CD4-positive, alpha-beta memory T cell (primary cell): ENCODE measurements at regions not wholly inside any gene's neighbourhood (a gene's known extent, or its start where the extent isn't known, plus 50 kb on each side); places are given as distances from the start of the nearest gene placed in this dataset.

ENCODE experiments used
- CTCF ChIA-PET: fragments of 350-600 bp; sonication (Branson Sonifier 250); formaldehyde crosslinking; loops from one replicate; lab custom pipeline; 2021; ENCODE audit warnings: inconsistent platforms; ENCODE audit not compliant: partially characterized antibody; lab: Charles Lee
- POLR2A ChIA-PET: fragments of 350-600 bp; sonication (Branson Sonifier 250); formaldehyde crosslinking; loops from one replicate; lab custom pipeline; 2021; ENCODE audit not compliant: partially characterized antibody; lab: Charles Lee
- DNase-seq, 5 donors: peaks; one replicate each; pipeline versions ENCODE4 v3.0.0 to v3.0.0-alpha.2; 2020 to 2022; ENCODE audit warnings: mixed read lengths in 1 of 5
- H3K27ac ChIP-seq: one replicate; pipeline ENCODE4 v1.7.0; 2013; ENCODE audit warnings: low read depth, low read length
- H3K27me3 ChIP-seq: 2 replicates; pipeline ENCODE4 v1.7.0; 2013; ENCODE audit warnings: mild to moderate bottlenecking, low read length, moderate library complexity; ENCODE audit not compliant: insufficient read depth
- H3K36me3 ChIP-seq: 2 replicates; pipeline ENCODE4 v1.7.0; 2013; ENCODE audit warnings: mild to moderate bottlenecking, low read length, moderate library complexity; ENCODE audit not compliant: insufficient read depth
- H3K4me1 ChIP-seq: 2 replicates; pipeline ENCODE4 v1.7.0; 2013; ENCODE audit warnings: mild to moderate bottlenecking, low read length, moderate library complexity; ENCODE audit not compliant: insufficient read depth
- H3K4me3 ChIP-seq, 2 donors: one replicate each; pipeline ENCODE4 v1.7.0; 2013; ENCODE audit warnings: low read length in 2 of 2, mild to moderate bottlenecking in 1 of 2
- H3K9me3 ChIP-seq, 2 donors: one replicate each; pipeline ENCODE4 v1.7.0; 2013; ENCODE audit warnings: low read length in 2 of 2, control low read depth in 1 of 2; ENCODE audit not compliant: control insufficient read depth in 1 of 2
- H3K27ac Mint-ChIP-seq, 7 donors: one replicate each; pipeline ENCODE4 v1.8.0; 2020 to 2021; ENCODE audit warnings: mixed read lengths in 7 of 7, mild to moderate bottlenecking in 6 of 7, inconsistent platforms in 3 of 7, moderate library complexity in 3 of 7
- H3K27me3 Mint-ChIP-seq, 2 donors: one replicate each; pipeline ENCODE4 v1.8.0; 2020 to 2021; ENCODE audit warnings: mixed read lengths in 2 of 2
- H3K36me3 Mint-ChIP-seq, 2 donors: one replicate each; pipeline ENCODE4 v1.8.0; 2020 to 2021; ENCODE audit warnings: mixed read lengths in 2 of 2, inconsistent platforms in 1 of 2, mild to moderate bottlenecking in 1 of 2
- H3K4me1 Mint-ChIP-seq, 4 donors: one replicate each; pipeline ENCODE4 v1.8.0; 2020 to 2021; ENCODE audit warnings: mixed read lengths in 4 of 4, mild to moderate bottlenecking in 1 of 4
- H3K4me3 Mint-ChIP-seq, 8 donors: one replicate each; pipeline ENCODE4 v1.8.0; 2020 to 2021; ENCODE audit warnings: mixed read lengths in 8 of 8, mild to moderate bottlenecking in 7 of 8, moderate library complexity in 6 of 8, inconsistent platforms in 3 of 8
- H3K9me3 Mint-ChIP-seq, 8 donors: one replicate each; pipeline ENCODE4 v1.8.0; 2020 to 2021; ENCODE audit warnings: mixed read lengths in 8 of 8, mild to moderate bottlenecking in 5 of 8, inconsistent platforms in 3 of 8, moderate library complexity in 1 of 8
- intact Hi-C: fragments of 100-400 bp; cut with micrococcal nuclease; formaldehyde crosslinking; loops from one replicate; pipeline ENCODE4 v1.15.1; 2023

DNA sequence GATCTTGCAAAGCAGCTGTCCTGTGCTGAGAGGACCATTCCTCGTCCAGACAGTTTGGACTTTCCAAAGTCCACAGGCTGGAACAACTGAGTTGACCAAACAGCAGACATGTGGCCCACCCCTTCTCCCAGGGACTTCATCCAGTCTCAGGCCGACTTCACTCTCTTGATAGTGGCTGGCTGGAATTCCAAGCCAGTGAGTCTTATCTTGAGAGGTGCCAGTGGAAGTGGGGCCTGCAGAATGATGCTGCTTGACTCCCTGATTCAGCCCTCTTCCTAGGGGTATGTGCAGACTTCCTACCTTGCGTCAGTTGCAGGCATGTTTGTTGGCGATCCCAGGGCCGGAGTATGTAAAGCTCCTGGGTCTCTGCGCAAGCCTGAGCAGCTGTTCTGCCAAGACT lies 131.4 kb upstream of the TSLP start:
- Histone ChIP-seq H3K36me3 (no peaks in the 10 kb centered on the region), H3K4me1 (no peaks in the 10 kb centered on the region), H3K27ac (no peak overlapping the region), H3K4me3 (no peak overlapping the region), H3K27me3 (no peaks in the 10 kb centered on the region), H3K9me3 (no peaks in the 10 kb centered on the region)
- intact Hi-C loops = no loop called here
- Mint-ChIP-seq H3K4me3 (no peak overlapping the region), H3K36me3 (no peaks in the 10 kb centered on the region), H3K4me1 (no peaks in the 10 kb centered on the region), H3K27ac (no peak overlapping the region), H3K9me3 (peaks cover 0 to 5% (median 0%) of the 10 kb centered on the region in 8 donors), H3K27me3 (peaks cover 0 to 3% of the 10 kb centered on the region in 2 donors)
- no peak for DNase-seq
- POLR2A ChIA-PET = no interaction called here
- CTCF ChIA-PET = no interaction called here

DNA sequence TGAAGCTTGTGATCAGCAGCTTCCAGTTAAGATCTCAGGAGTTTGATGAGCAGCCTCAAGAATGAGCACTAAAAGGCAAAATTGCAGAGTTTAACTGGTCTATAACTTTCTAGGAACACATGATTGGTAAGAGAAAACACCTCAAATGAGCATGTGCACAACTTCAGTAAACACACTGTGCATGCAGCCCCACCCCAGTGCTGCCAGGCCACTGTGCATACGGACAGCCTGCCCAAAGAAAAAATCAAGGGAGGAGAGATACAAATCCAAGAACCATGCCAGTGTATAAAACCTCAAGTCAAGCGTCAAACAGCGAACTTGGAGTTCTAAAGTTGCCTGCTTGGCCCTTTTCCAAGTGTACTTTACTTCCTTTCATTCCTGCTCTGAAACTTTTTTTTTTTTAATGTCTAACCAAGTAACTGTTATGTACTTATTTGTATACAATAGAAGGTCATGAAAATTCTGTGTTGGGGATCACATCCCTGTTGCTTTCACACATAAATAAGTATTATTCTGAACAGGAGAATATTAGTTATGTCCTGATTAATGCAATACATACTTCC lies 125.6 kb upstream of the TSLP start:
- H3K27ac Mint-ChIP-seq = no peak overlapping the region
- no peak overlapping the region for H3K4me3 Mint-ChIP-seq
- no peaks in the 10 kb centered on the region for H3K4me1 Mint-ChIP-seq
- no peaks in the 10 kb centered on the region for H3K36me3 Mint-ChIP-seq
- H3K9me3 Mint-ChIP-seq = peaks cover 0 to 5% (median 0%) of the 10 kb centered on the region in 8 donors
- Histone ChIP-seq H3K36me3 (no peaks in the 10 kb centered on the region), H3K27ac (no peak overlapping the region), H3K4me3 (no peak overlapping the region), H3K27me3 (no peaks in the 10 kb centered on the region), H3K9me3 (no peaks in the 10 kb centered on the region), H3K4me1 (no peaks in the 10 kb centered on the region)
- H3K27me3 Mint-ChIP-seq = peaks cover 2 to 5% of the 10 kb centered on the region in 2 donors
- CTCF ChIA-PET = no interaction called here
- DNase-seq = no peak
- POLR2A ChIA-PET = no interaction called here
- intact Hi-C loops = no loop called here

DNA sequence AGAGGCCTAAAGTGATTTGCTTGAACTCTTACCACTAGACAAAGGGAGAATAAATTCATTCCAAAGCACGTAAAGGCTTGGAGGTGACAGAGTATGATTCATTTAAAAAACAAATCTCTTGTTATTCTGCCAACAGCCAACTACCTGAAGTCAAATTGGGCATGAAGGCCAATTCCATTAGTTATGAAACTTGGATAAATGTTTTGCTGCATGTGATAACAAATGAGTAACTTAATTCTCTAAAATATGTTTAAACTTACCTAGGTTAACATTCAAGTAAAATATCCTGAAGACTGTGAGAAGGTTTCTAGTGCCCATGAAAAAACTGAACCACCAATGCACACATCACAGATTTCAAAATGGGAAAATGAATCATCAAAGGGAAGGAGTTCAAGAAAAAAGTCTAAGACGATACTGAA lies 120.1 kb upstream of the TSLP start:
- intact Hi-C loops = no loop called here
- peaks cover 0 to 10% (median 2%) of the 10 kb centered on the region in 8 donors for H3K9me3 Mint-ChIP-seq
- no peaks in the 10 kb centered on the region for H3K4me1 Mint-ChIP-seq
- H3K4me3 Mint-ChIP-seq = no peak overlapping the region
- no peaks in the 10 kb centered on the region for H3K4me1 ChIP-seq
- H3K4me3 ChIP-seq = no peak overlapping the region
- CTCF ChIA-PET = no interaction called here
- H3K9me3 ChIP-seq = no peaks in the 10 kb centered on the region
- no peaks in the 10 kb centered on the region for H3K36me3 Mint-ChIP-seq
- no peaks in the 10 kb centered on the region for H3K27me3 ChIP-seq
- DNase-seq = no peak
- H3K27ac Mint-ChIP-seq = no peak overlapping the region
- no peak overlapping the region for H3K27ac ChIP-seq
- no peaks in the 10 kb centered on the region for H3K36me3 ChIP-seq
- peaks cover 3 to 5% of the 10 kb centered on the region in 2 donors for H3K27me3 Mint-ChIP-seq
- POLR2A ChIA-PET = no interaction called here

DNA sequence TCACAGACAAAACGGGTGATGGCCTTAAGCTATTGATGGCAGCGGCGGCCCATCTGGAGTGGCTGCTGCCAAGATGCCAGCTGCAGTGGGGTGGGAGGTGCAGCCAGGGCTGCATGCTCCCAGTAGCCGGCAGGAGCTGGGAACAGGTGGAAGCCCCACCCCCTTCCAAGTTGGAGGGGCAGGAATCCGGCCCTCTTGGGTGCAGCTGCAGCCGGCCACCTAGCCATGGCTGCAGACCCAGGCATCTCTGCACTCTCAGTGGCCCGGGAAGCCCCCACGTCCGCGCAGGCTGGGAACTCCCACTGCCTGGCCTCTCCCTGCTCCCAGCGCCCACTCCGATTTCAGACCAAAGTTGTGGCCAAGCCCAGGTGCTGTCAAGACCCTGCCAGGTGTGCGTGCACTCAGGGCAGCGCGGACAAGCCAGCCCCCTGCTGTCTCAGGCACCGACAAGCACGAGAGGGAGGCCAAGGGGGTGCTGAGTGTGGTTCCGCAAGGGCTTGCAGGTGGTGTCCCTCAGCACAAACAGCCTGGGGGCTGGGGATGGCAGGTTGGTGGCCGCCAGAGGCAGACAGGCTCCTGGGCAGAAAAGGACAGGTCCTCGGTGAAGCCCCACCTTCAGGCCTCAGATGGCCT lies 115.1 kb upstream of the TSLP start:
- Histone ChIP-seq H3K4me3 (no peak overlapping the region), H3K27ac (no peak overlapping the region), H3K36me3 (no peaks in the 10 kb centered on the region), H3K27me3 (no peaks in the 10 kb centered on the region), H3K4me1 (no peaks in the 10 kb centered on the region), H3K9me3 (no peaks in the 10 kb centered on the region)
- no peak for DNase-seq
- POLR2A ChIA-PET = no interaction called here
- Mint-ChIP-seq H3K9me3 (peaks cover 0 to 8% (median 2%) of the 10 kb centered on the region in 8 donors), H3K4me1 (no peaks in the 10 kb centered on the region), H3K4me3 (no peak overlapping the region), H3K27me3 (peaks cover 3 to 4% of the 10 kb centered on the region in 2 donors), H3K27ac (no peak overlapping the region), H3K36me3 (no peaks in the 10 kb centered on the region)
- intact Hi-C loops = no loop called here
- CTCF ChIA-PET = no interaction called here

DNA sequence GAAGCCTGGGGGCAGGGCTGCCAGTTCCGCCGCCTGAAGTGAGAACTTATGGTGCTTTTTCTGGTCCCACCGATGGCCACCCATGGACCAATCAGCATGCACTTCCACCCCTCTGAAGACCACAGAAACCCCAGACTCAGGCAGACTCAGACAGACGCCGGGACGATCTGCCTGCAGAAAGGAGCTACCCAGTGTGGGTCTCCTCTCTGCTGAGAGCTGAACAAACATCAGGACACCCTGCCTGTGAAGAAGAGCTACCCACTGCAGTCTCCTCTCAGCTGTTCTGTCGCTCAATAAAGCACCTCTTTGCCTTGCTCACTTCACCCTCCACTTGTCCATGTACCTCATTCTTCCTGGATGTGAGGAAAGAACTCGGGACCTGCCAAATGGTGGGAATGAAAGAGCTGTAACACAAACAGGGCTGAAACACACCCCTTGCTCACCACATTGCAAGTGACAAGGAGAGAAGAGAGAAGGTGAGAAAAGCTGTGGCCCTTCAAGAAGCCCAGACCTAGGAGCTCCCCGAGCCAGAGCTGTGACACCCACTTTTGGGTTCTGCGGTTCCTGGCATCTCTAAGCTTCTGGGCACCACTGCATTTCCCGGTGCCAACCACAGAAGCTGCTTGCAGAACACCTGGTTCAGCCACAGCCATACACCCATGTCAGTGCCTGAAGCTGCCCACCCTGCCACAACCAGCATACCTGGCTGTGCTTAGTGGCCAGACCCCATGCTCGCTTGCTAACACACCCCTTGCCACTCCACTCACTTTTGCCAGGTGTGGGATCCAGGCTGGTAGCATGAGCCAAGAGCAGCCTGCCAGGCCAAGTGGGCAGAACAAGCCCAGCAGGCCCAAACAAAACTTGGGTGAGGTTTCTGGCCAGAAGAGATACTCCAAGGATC lies 114.3 kb upstream of the TSLP start:
- H3K27ac Mint-ChIP-seq = no peak overlapping the region
- CTCF ChIA-PET = no interaction called here
- intact Hi-C loops = no loop called here
- Histone ChIP-seq H3K27ac (no peak overlapping the region), H3K4me3 (no peak overlapping the region), H3K4me1 (no peaks in the 10 kb centered on the region), H3K9me3 (no peaks in the 10 kb centered on the region), H3K36me3 (no peaks in the 10 kb centered on the region), H3K27me3 (no peaks in the 10 kb centered on the region)
- no peaks in the 10 kb centered on the region for H3K36me3 Mint-ChIP-seq
- H3K4me3 Mint-ChIP-seq = no peak overlapping the region
- H3K27me3 Mint-ChIP-seq = peaks cover 3 to 4% of the 10 kb centered on the region in 2 donors
- no peak for DNase-seq
- no peaks in the 10 kb centered on the region for H3K4me1 Mint-ChIP-seq
- H3K9me3 Mint-ChIP-seq = peaks cover 0 to 11% (median 2%) of the 10 kb centered on the region in 8 donors
- POLR2A ChIA-PET = no interaction called here

DNA sequence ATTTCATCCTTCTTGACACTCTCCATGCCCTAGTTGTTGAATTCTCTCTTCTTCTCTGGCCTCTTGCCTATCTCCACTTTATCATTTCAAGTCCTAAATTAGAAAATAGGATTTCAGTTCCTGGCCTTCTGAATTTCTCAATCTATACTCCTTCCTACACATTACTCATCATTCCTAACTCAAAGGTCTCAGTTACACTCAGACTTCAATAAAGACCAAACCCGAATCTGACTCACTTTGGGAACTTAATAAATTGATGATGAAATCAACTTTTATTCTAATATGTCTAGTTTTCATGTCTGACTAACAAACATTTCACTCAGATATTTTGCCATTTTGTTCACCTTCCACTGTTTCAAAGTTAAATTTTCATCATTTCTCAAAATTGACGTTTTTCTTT lies 113.6 kb upstream of the TSLP start:
- CTCF ChIA-PET = no interaction called here
- Histone ChIP-seq H3K36me3 (no peaks in the 10 kb centered on the region), H3K27me3 (no peaks in the 10 kb centered on the region), H3K4me1 (no peaks in the 10 kb centered on the region), H3K27ac (no peak overlapping the region), H3K4me3 (no peak overlapping the region), H3K9me3 (no peaks in the 10 kb centered on the region)
- Mint-ChIP-seq H3K4me3 (no peak overlapping the region), H3K27me3 (peaks cover 3 to 4% of the 10 kb centered on the region in 2 donors), H3K36me3 (no peaks in the 10 kb centered on the region), H3K9me3 (peaks cover 0 to 11% (median 2%) of the 10 kb centered on the region in 8 donors), H3K27ac (no peak overlapping the region), H3K4me1 (no peaks in the 10 kb centered on the region)
- intact Hi-C loops = no loop called here
- no peak for DNase-seq
- POLR2A ChIA-PET = no interaction called here

DNA sequence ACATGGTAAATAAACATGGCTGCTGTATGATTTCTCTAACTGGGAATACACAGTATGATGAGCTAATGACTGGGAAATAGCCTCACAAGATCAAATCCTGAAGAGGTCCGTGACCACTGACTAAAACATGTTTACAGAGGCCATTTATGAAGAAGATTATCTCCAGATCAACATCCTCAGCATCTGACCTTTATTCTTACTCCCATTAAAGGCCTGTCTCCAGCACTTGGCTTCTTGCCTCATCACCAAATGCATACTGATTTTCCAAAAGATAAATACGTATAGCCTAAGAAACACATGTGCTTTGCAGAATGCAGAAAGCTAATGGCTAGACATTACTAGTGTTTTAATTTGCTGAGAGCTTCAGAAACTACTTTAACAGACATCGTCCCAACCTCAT lies 108.0 kb upstream of the TSLP start:
- no peaks in the 10 kb centered on the region for H3K4me1 Mint-ChIP-seq
- no peaks in the 10 kb centered on the region for H3K36me3 ChIP-seq
- H3K4me1 ChIP-seq = no peaks in the 10 kb centered on the region
- no peaks in the 10 kb centered on the region for H3K9me3 ChIP-seq
- H3K27me3 ChIP-seq = no peaks in the 10 kb centered on the region
- no peak for DNase-seq
- H3K9me3 Mint-ChIP-seq = peaks cover 0 to 7% (median 1%) of the 10 kb centered on the region in 8 donors
- CTCF ChIA-PET = no interaction called here
- H3K27ac Mint-ChIP-seq = no peak overlapping the region
- H3K4me3 ChIP-seq = no peak overlapping the region
- no peak overlapping the region for H3K27ac ChIP-seq
- POLR2A ChIA-PET = no interaction called here
- no peak overlapping the region for H3K4me3 Mint-ChIP-seq
- intact Hi-C loops = no loop called here
- H3K27me3 Mint-ChIP-seq = peaks cover 0 to 4% of the 10 kb centered on the region in 2 donors
- no peaks in the 10 kb centered on the region for H3K36me3 Mint-ChIP-seq
